SK-N-SH (cell line): ENCODE measurements at regions not wholly inside any gene's neighbourhood (a gene's known extent, or its start where the extent isn't known, plus 50 kb on each side); places are given as distances from the start of the nearest gene placed in this dataset.

Experiments
- CHD2 ChIP-seq: fragments of 150-350 bp; IDR thresholded peaks from 2 replicates; pipeline ENCODE4 v1.6.1; 2018; ENCODE audit warnings: low read length; ENCODE audit not compliant: partially characterized antibody
- CTCF ChIP-seq: fragments of 200-600 bp; sonication (generic); IDR thresholded peaks from 2 replicates; pipeline ENCODE4 v1.6.1; 2017; ENCODE audit warnings: antibody characterized with exemption, mild to moderate bottlenecking, moderate library complexity
- FOSL2 ChIP-seq: IDR thresholded peaks from 2 replicates; pipeline ENCODE4 v1.4.0; 2012; ENCODE audit warnings: low read depth, mild to moderate bottlenecking, moderate library complexity, borderline replicate concordance
- GABPA ChIP-seq: IDR thresholded peaks from 2 replicates; pipeline ENCODE4 v1.4.0; 2012; ENCODE audit warnings: low read depth, mild to moderate bottlenecking
- GATA2 ChIP-seq: sonication (generic); formaldehyde crosslinking; IDR thresholded peaks from 2 replicates; pipeline ENCODE4 v1.5.0; 2020; ENCODE audit warnings: mild to moderate bottlenecking, missing genetic modification reagents
- JUND ChIP-seq: IDR thresholded peaks from 2 replicates; pipeline ENCODE4 v1.4.0; 2012
- MXI1 ChIP-seq: IDR thresholded peaks from 2 replicates; pipeline ENCODE4 v1.6.1; 2012; ENCODE audit warnings: mild to moderate bottlenecking, low read depth, low read length, improper control_type of control experiment
- USF1 ChIP-seq: IDR thresholded peaks from 2 replicates; pipeline ENCODE4 v1.4.0; 2012; ENCODE audit warnings: low read depth, borderline replicate concordance
- TF ChIP-seq, protein P1 (sequence below): IDR thresholded peaks from 2 replicates; pipeline ENCODE4 v1.4.0; 2012; ENCODE audit warnings: low read depth
- TF ChIP-seq, protein P2 (sequence below): IDR thresholded peaks from 2 replicates; pipeline ENCODE4 v1.6.1; 2012; ENCODE audit warnings: mild to moderate bottlenecking, low read depth, low read length, moderate library complexity

- TF ChIP-seq GATA2 (CRISPR knock-in tag) (no peak), CTCF (peak; percentile 97), GABPA (no peak), CHD2 (no peak), MXI1 (no peak), JUND (no peak), FOSL2 (no peak), USF1 (no peak)
- TF ChIP-seq, protein P1, sequence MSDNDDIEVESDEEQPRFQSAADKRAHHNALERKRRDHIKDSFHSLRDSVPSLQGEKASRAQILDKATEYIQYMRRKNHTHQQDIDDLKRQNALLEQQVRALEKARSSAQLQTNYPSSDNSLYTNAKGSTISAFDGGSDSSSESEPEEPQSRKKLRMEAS = no peak
- TF ChIP-seq, protein P2, sequence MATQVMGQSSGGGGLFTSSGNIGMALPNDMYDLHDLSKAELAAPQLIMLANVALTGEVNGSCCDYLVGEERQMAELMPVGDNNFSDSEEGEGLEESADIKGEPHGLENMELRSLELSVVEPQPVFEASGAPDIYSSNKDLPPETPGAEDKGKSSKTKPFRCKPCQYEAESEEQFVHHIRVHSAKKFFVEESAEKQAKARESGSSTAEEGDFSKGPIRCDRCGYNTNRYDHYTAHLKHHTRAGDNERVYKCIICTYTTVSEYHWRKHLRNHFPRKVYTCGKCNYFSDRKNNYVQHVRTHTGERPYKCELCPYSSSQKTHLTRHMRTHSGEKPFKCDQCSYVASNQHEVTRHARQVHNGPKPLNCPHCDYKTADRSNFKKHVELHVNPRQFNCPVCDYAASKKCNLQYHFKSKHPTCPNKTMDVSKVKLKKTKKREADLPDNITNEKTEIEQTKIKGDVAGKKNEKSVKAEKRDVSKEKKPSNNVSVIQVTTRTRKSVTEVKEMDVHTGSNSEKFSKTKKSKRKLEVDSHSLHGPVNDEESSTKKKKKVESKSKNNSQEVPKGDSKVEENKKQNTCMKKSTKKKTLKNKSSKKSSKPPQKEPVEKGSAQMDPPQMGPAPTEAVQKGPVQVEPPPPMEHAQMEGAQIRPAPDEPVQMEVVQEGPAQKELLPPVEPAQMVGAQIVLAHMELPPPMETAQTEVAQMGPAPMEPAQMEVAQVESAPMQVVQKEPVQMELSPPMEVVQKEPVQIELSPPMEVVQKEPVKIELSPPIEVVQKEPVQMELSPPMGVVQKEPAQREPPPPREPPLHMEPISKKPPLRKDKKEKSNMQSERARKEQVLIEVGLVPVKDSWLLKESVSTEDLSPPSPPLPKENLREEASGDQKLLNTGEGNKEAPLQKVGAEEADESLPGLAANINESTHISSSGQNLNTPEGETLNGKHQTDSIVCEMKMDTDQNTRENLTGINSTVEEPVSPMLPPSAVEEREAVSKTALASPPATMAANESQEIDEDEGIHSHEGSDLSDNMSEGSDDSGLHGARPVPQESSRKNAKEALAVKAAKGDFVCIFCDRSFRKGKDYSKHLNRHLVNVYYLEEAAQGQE = no peak
Observed at GRCh38 chr1:101567582-101568189, 330.9 kb downstream of the S1PR1 start.
